Right renal cortex interstitium (tissue), 3 donors: ENCODE measurements at regions not wholly inside any gene's neighbourhood (a gene's known extent, or its start where the extent isn't known, plus 50 kb on each side); places are given as distances from the start of the nearest gene placed in this dataset.
"Not testable (repeated sequence)": the region's sequence is repeated elsewhere in the genome, so short reads cannot be mapped to it uniquely, and the experiment has no call there.

ENCODE experiments used
- DNase-seq, 3 donors: peaks; one replicate each; pipeline ENCODE4 v3.0.0-alpha.2; 2013; ENCODE audit warnings: low read depth in 3 of 3, low spot score in 2 of 3

GRCh38 chr1:149228672-149229585 lies 125.6 kb upstream of the NBPF9 start:
- not testable (repeated sequence) for DNase-seq

GRCh38 chr1:149229813-149230212 lies 126.5 kb upstream of the NBPF9 start:
- DNase-seq, result not testable (repeated sequence)

- DNase-seq, result not testable (repeated sequence)
Measured at GRCh38 chr1:149234926-149235914, 131.9 kb upstream of the NBPF9 start.

GRCh38 chr1:149237515-149237914 lies 134.2 kb upstream of the NBPF9 start:
- DNase-seq, result not testable (repeated sequence)

GRCh38 chr1:149239897-149240508 lies 136.7 kb upstream of the NBPF9 start:
- not testable (repeated sequence) for DNase-seq

- not testable (repeated sequence) for DNase-seq
Measured at GRCh38 chr1:149240530-149240929, 137.2 kb upstream of the NBPF9 start.

GRCh38 chr1:149241272-149241671 lies 137.9 kb upstream of the NBPF9 start:
- DNase-seq, result not testable (repeated sequence)

GRCh38 chr1:149243572-149243971 lies 140.2 kb upstream of the NBPF9 start:
- DNase-seq, result not testable (repeated sequence)

GRCh38 chr1:149244621-149245020 lies 141.3 kb upstream of the NBPF9 start:
- DNase-seq, result not testable (repeated sequence)

- DNase-seq, result not testable (repeated sequence)
Measured at GRCh38 chr1:149246212-149246611, 142.9 kb upstream of the NBPF9 start.

- not testable (repeated sequence) for DNase-seq
Measured at GRCh38 chr1:149248610-149249009, 145.3 kb upstream of the NBPF9 start.

- not testable (repeated sequence) for DNase-seq
Measured at GRCh38 chr1:149249850-149250467, 146.6 kb upstream of the NBPF9 start.

GRCh38 chr1:149254894-149255847 lies 151.8 kb upstream of the NBPF9 start:
- DNase-seq, result not testable (repeated sequence)

- DNase-seq, result not testable (repeated sequence)
Measured at GRCh38 chr1:149260284-149260683, 156.9 kb upstream of the NBPF9 start.

GRCh38 chr1:149260736-149261340 lies 157.5 kb upstream of the NBPF9 start:
- not testable (repeated sequence) for DNase-seq

- DNase-seq, result not testable (repeated sequence)
Measured at GRCh38 chr1:149267287-149267686, 163.9 kb upstream of the NBPF9 start.

- not testable (repeated sequence) for DNase-seq
Measured at GRCh38 chr1:149269001-149269702, 165.8 kb upstream of the NBPF9 start.

GRCh38 chr1:149269833-149270232 lies 166.5 kb upstream of the NBPF9 start:
- not testable (repeated sequence) for DNase-seq
